Skin epidermis (tissue), 12 donors: ENCODE measurements at regions not wholly inside any gene's neighbourhood (a gene's known extent, or its start where the extent isn't known, plus 50 kb on each side); places are given as distances from the start of the nearest gene placed in this dataset.
"Not testable (repeated sequence)": the region's sequence is repeated elsewhere in the genome, so short reads cannot be mapped to it uniquely, and the experiment has no call there.

Experiments used
- H3K27ac ChIP-seq, 21 experiments: fragments of 200-600 bp; sonication (generic) in 11 of 21; one replicate each; pipeline ENCODE4 v1.5.0; 2020; ENCODE audit warnings: mild to moderate bottlenecking in 3 of 21, inconsistent platforms in 2 of 21, moderate library complexity in 2 of 21
- H3K4me3 ChIP-seq, 7 experiments: fragments of 200-600 bp; sonication (generic) in 2 of 7; one replicate each; pipeline ENCODE4 v1.5.0; 2020; ENCODE audit warnings: inconsistent platforms in 2 of 7, mild to moderate bottlenecking in 2 of 7, moderate library complexity in 1 of 7

- no peak overlapping the region for H3K4me3 ChIP-seq
- H3K27ac ChIP-seq, result peak overlapping the region in 5 of 21 experiments; percentile 1 to 51 (median 14)
Measured at GRCh38 chr2:160583146-160583535, 89.5 kb upstream of the RBMS1 start.

DNA sequence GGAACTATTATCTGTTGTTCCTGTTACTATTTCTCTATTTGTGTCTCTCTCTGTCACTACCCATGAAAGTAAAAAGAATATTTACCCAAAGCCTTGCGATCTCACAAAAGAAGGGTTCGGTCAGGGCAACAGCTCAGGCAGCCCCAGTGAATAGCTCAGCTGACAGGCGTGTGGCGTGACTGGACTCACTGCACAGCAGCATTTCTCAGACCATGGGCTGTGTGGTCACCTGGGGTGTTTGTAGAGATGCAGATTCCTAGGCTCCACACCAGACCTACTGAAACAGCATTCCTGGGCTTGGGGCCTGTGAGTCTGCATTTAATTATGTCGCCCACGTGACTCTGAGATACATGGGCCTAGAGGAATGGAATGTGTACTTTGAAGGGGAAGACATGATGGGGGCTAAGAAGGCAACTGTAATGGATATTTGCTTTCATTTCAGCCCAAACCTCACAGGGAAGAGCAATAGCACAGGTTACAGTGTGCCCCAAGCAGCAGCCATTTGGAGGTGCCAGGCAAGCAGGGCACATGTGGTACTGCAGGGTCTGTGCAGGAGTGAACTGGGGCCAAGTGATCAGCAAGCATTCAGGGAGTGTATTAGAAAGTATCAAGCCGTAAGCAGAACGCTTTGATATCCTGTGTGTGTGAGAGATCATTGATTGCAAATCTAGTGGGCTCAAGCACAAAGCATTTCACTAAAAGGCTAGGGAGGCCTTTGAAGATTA, 90.4 kb upstream of the RBMS1 start:
- H3K27ac ChIP-seq, result peak overlapping the region in 1 of 21 experiments; percentile 1
- H3K4me3 ChIP-seq, result no peak overlapping the region

GRCh38 chr2:160584972-160585494, 91.4 kb upstream of the RBMS1 start:
- Histone ChIP-seq H3K27ac (peak overlapping the region in 2 of 21 experiments; percentile 11 to 23), H3K4me3 (no peak overlapping the region)

- Histone ChIP-seq H3K4me3 (no peak overlapping the region), H3K27ac (no peak overlapping the region)
Measured at GRCh38 chr2:160590664-160591063, 97.1 kb upstream of the RBMS1 start.

DNA sequence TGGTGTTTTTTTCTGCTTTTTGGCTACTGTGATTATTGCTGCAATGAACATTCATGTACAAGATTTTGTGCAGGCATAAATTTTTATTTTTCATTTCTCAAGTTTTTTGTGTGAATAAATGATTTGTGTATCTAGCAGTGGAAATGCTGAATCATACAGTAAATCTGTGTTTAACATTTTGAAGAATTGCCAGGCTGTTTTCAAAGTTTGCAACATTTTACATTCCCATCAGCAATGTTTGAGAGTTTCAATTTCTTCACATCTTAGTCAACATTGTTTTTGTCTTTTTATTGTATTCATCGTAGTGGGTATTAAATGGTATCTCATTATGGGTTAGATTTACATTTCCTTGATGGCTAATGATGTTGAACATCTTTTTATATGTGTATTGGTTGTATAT, 98.8 kb upstream of the RBMS1 start:
- no peak overlapping the region for H3K4me3 ChIP-seq

GRCh38 chr2:160592993-160593392, 99.4 kb upstream of the RBMS1 start:
- no peak overlapping the region for H3K27ac ChIP-seq
- no peak overlapping the region for H3K4me3 ChIP-seq

More for the DNA sequence above, 98.8 kb upstream of the RBMS1 start:
- no peak overlapping the region for H3K27ac ChIP-seq

DNA sequence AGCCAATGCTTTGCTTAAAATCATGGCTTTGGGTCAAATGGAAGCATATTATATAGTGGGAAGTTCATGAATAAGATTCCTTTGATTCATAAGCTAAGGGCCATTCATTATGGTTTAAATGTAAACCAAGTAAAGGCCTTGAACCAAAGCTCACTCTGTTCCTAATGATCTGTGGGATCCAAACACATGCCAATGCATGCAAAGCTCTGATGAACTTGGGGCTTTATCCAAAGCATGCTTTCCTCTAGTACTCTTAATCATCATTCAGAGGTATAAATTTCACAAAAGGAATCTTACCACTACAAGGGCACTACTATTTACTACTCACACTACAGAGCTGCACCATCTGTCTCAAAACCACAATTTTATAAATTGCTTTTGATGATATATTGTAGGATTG, 102.8 kb upstream of the RBMS1 start:
- Histone ChIP-seq H3K27ac (no peak overlapping the region), H3K4me3 (no peak overlapping the region)

DNA sequence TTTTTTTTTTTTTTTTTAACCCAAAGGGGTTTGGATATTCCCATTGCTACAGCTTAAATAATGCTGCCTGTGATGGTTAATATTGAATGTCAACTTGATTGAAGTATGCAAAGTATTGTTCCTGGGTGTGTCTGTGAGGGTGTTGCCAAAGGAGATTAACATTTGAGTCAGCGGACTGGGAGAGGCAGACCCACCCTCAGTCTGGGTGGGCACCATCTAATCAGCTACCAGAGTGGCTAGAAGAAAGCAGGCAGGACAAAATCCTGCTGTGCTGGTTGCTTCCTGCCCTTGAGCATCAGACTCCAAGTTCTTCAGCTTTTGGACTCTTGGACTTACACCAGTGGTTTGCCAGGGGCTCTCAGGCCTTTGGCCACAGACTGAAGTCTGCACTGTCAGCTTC, 106.8 kb upstream of the RBMS1 start:
- H3K4me3 ChIP-seq, H3K27ac ChIP-seq: not testable (repeated sequence)

DNA sequence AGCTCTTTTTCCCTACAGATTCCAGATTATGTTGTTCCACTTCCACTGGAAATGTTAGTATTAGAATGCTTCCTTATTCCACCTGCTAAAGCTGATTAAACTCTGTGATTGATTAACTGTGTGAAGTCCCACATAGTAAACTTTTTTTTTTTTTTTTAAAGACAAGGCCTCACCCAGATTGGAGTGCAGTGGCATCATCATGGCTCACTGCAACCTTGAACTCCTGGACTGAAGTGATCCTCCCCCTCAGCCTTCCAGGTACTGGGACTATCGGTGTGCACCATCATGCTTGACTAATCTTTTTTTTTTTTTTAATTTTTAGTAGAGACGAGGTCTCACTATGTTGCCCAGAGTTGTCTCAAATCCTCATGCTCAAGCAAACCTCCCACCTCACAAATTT, 108.5 kb upstream of the RBMS1 start:
- H3K27ac ChIP-seq, result no peak overlapping the region

GRCh38 chr2:160603771-160604510, 110.3 kb upstream of the RBMS1 start:
- Histone ChIP-seq H3K4me3 (no peak overlapping the region), H3K27ac (no peak overlapping the region)

More for the DNA sequence above, 108.5 kb upstream of the RBMS1 start:
- H3K4me3 ChIP-seq, result no peak overlapping the region

GRCh38 chr2:160606341-160606740, 112.7 kb upstream of the RBMS1 start:
- H3K4me3 ChIP-seq, result no peak overlapping the region
- no peak overlapping the region for H3K27ac ChIP-seq

GRCh38 chr2:160608599-160608998, 115.0 kb upstream of the RBMS1 start:
- Histone ChIP-seq H3K4me3 (no peak overlapping the region), H3K27ac (no peak overlapping the region)

DNA sequence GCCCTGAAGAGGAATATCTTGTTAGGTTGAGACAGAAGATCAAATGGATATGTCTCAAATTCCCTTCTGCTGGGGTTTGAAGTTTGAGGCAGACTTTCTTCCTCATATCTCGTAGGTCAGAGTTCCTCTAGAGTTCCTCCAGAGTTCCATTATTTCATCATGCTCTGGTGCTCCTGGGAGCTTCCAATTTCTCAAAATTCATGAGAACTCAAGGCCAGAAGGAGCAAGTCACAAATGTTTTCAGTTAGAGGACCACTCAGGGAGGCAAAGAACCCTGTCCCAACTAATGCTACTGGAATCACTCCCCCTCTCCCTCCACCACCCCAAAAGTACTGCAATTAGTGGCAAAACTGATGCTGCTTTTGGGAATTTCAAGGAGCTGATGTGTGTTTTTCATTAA, 115.7 kb upstream of the RBMS1 start:
- H3K27ac ChIP-seq, result no peak overlapping the region
- no peak overlapping the region for H3K4me3 ChIP-seq

DNA sequence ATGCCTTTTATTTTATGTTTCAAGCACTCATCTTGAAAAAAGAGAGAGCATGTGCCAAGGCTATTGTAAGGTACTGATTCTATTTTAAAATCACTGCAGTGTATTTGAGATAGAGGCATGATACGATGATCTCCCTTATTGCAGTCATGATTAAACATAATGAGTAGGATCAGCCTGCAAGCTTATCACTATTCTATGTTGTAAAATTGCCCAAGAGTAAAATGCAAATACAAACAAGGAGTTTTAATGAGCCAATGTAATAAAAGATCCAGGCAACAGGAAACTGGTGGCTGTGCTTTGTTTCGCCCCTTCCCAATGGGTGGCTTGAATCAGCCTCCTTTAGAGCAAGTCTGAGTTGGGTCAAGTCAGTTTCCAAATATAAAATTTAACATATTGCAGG, 116.4 kb upstream of the RBMS1 start:
- H3K27ac ChIP-seq, result no peak overlapping the region

GRCh38 chr2:160612266-160612856, 118.8 kb upstream of the RBMS1 start:
- H3K27ac ChIP-seq, result no peak overlapping the region
- H3K4me3 ChIP-seq, result no peak overlapping the region

More for the DNA sequence above, 116.4 kb upstream of the RBMS1 start:
- no peak overlapping the region for H3K4me3 ChIP-seq

DNA sequence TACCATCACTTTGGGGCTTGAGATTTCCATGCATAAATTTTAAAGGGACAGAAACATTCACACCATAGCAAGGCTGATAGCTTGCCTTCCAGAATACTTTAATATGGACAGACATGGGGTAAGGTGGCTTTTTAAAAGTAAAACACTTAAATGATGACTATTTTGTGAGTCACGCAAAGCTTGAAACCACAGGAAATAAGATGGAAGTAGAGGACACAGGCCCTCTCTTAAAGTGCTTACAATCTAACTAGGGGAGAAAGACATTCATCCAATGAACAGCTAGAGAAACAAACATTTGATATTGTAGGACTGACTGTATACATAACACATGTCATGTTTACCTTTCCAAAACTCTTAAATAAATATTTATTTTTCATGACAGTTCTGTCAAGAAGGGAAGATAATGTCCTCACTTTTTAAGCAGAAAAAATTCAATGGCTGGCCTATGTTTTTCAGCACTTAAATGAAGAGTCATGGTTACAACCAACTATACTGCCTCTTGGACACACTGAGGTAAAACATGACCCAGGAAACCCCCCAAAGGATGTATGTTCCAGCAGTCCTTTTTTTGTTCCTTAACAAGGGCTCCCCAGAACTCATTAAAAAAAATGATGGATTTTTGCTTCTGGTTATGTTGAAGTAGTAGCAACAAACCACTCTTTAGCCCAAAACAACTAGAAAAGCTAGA, 120.0 kb upstream of the RBMS1 start:
- peak overlapping the region in 3 of 21 experiments; percentile 11 to 27 (median 21) for H3K27ac ChIP-seq
- no peak overlapping the region for H3K4me3 ChIP-seq

GRCh38 chr2:160614391-160614790, 120.8 kb upstream of the RBMS1 start:
- no peak overlapping the region for H3K4me3 ChIP-seq
- H3K27ac ChIP-seq, result no peak overlapping the region

GRCh38 chr2:160615706-160616105, 122.1 kb upstream of the RBMS1 start:
- Histone ChIP-seq H3K27ac (no peak overlapping the region), H3K4me3 (no peak overlapping the region)

GRCh38 chr2:160616149-160616548, 122.5 kb upstream of the RBMS1 start:
- Histone ChIP-seq H3K4me3 (no peak overlapping the region), H3K27ac (no peak overlapping the region)

DNA sequence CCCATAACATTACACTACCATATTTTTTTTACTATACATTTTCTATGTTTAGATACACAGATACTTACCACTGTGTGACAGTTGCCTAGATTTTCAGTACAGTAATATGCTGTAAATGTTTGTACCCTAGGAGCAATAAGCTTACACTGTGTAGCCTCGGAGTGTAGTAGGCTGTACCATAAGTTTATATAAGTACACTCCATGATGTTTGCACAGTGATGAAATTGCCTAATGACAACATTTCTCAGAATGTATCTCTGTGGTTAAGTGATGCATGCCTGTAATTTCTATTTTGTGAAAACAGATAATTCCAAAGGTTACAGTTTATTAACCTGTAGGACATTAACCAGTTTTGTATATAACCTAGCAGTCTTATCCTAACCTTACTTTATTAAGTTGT, 128.1 kb upstream of the RBMS1 start:
- Histone ChIP-seq H3K4me3 (no peak overlapping the region), H3K27ac (no peak overlapping the region)
